SK-N-SH (cell line): ENCODE measurements at regions not wholly inside any gene's neighbourhood (a gene's known extent, or its start where the extent isn't known, plus 50 kb on each side); places are given as distances from the start of the nearest gene placed in this dataset.

Source experiments
- CTCF ChIA-PET: fragments of 300-600, 350-600 bp; formaldehyde crosslinking; extraction: SDS; loops from one replicate; lab custom pipeline; 2021; lab: Yijun Ruan, JAX
- POLR2A ChIA-PET: fragments of 350-600 bp; sonication (Branson Sonifier 250); formaldehyde crosslinking; extraction: SDS; loops from one replicate; lab custom pipeline; 2020; ENCODE audit warnings: antibody characterized with exemption, inconsistent platforms; lab: Yijun Ruan, JAX
- DNase-seq: peaks from one replicate; pipeline ENCODE4 v3.0.0; 2012
- H2AFZ ChIP-seq: fragments of 200-600 bp; sonication (generic); 2 replicates; pipeline ENCODE4 v1.8.1; 2016; ENCODE audit warnings: antibody characterized with exemption, mild to moderate bottlenecking, low read depth
- H3F3A ChIP-seq: fragments of 200-600 bp; sonication (generic); replicated peaks from 2 replicates; pipeline ENCODE3; 2016; ENCODE audit warnings: antibody characterized with exemption, mild to moderate bottlenecking; ENCODE audit not compliant: insufficient read depth
- H3K27ac ChIP-seq, 2 experiments: fragments of 200-500 bp in 1 of 2; fragments of 200-600 bp in 1 of 2; sonication (Bioruptor generic) in 1 of 2; sonication (generic), shearing (Covaris generic) in 1 of 2; 2 replicates each; pipeline versions ENCODE4 v1.5.1 to v1.6.1; 2014 to 2016; ENCODE audit warnings: low read depth in 2 of 2, inconsistent platforms in 1 of 2, low read length in 1 of 2, mild to moderate bottlenecking in 1 of 2, mixed read lengths in 1 of 2
- H3K27me3 ChIP-seq: fragments of 200-600 bp; sonication (generic), shearing (Covaris generic); 2 replicates; pipeline ENCODE4 v1.6.1; 2016; ENCODE audit warnings: mixed run types; ENCODE audit not compliant: insufficient read depth
- H3K36me3 ChIP-seq, 2 experiments: fragments of 200-500 bp in 1 of 2; fragments of 200-600 bp in 1 of 2; sonication (Bioruptor generic) in 1 of 2; sonication (generic) in 1 of 2; replicated peaks in 1 of 2; 2 replicates each; pipeline versions ENCODE3 to v1.5.1; 2014 to 2016; ENCODE audit warnings: low read length in 1 of 2, mild to moderate bottlenecking in 1 of 2; ENCODE audit not compliant: insufficient read depth in 2 of 2, control insufficient read depth in 1 of 2
- H3K4me1 ChIP-seq, 2 experiments: fragments of 200-500 bp in 1 of 2; fragments of 200-600 bp in 1 of 2; sonication (Bioruptor generic) in 1 of 2; sonication (generic), shearing (Covaris generic) in 1 of 2; 2 replicates each; pipeline versions ENCODE4 v1.5.1 to v1.6.1; 2014 to 2016; ENCODE audit warnings: low read depth in 1 of 2, low read length in 1 of 2, mixed run types in 1 of 2; ENCODE audit not compliant: insufficient read depth in 2 of 2, control insufficient read depth in 1 of 2
- H3K4me2 ChIP-seq: fragments of 200-600 bp; sonication (generic), shearing (Covaris generic); 2 replicates; pipeline ENCODE4 v1.6.1; 2017; ENCODE audit warnings: mixed run types
- H3K4me3 ChIP-seq, 2 experiments: fragments of 200-500 bp in 1 of 2; fragments of 200-600 bp in 1 of 2; sonication (Bioruptor generic) in 1 of 2; sonication (generic), shearing (Covaris generic) in 1 of 2; 2 replicates each; pipeline versions ENCODE4 v1.5.1 to v1.8.1; 2014 to 2016; ENCODE audit warnings: low read depth in 2 of 2, inconsistent platforms in 1 of 2, low read length in 1 of 2, mild to moderate bottlenecking in 1 of 2, mixed read lengths in 1 of 2, moderate library complexity in 1 of 2
- H3K79me2 ChIP-seq: fragments of 200-600 bp; sonication (generic); 2 replicates; pipeline ENCODE4 v1.8.1; 2017; ENCODE audit warnings: mild to moderate bottlenecking; ENCODE audit not compliant: insufficient read depth
- H3K9ac ChIP-seq: fragments of 200-600 bp; sonication (generic); 2 replicates; pipeline ENCODE4 v1.6.1; 2017; ENCODE audit warnings: mixed run types
- H3K9me2 ChIP-seq: fragments of 200-600 bp; sonication (generic); 2 replicates; pipeline ENCODE4 v1.6.1; 2017; ENCODE audit warnings: mixed run types
- H3K9me3 ChIP-seq: fragments of 200-600 bp; sonication (generic); 2 replicates; pipeline ENCODE4 v1.6.1; 2017; ENCODE audit warnings: mixed run types, mild to moderate bottlenecking, moderate library complexity
- H4K20me1 ChIP-seq: fragments of 200-600 bp; sonication (generic); 2 replicates; pipeline ENCODE4 v1.6.1; 2017; ENCODE audit warnings: mild to moderate bottlenecking, mixed run types; ENCODE audit not compliant: insufficient read depth
- CHD2 ChIP-seq: fragments of 150-350 bp; IDR thresholded peaks from 2 replicates; pipeline ENCODE4 v1.6.1; 2018; ENCODE audit warnings: low read length; ENCODE audit not compliant: partially characterized antibody
- ELF1 ChIP-seq: IDR thresholded peaks from 2 replicates; pipeline ENCODE4 v1.4.0; 2012
- EP300 ChIP-seq, 2 experiments: IDR thresholded peaks; 2 replicates each; pipeline versions ENCODE4 v1.4.0 to v1.6.1; 2012; ENCODE audit warnings: borderline replicate concordance in 1 of 2, low read depth in 1 of 2, low read length in 1 of 2
- EZH2phosphoT487 ChIP-seq: fragments of 200-600 bp; sonication (generic); IDR thresholded peaks from 2 replicates; pipeline ENCODE4 v1.6.1; 2017; ENCODE audit warnings: low read depth, mixed run types, mild to moderate bottlenecking, antibody characterized with exemption, moderate library complexity, borderline replicate concordance
- FOSL2 ChIP-seq: IDR thresholded peaks from 2 replicates; pipeline ENCODE4 v1.4.0; 2012; ENCODE audit warnings: low read depth, mild to moderate bottlenecking, moderate library complexity, borderline replicate concordance
- FOXJ3 ChIP-seq: sonication (generic); formaldehyde crosslinking; IDR thresholded peaks from 2 replicates; pipeline ENCODE4 v1.5.1; 2020; ENCODE audit warnings: mild to moderate bottlenecking, missing genetic modification reagents
- FOXM1 ChIP-seq: IDR thresholded peaks from 2 replicates; pipeline ENCODE4 v1.4.0; 2012; ENCODE audit warnings: low read depth, mild to moderate bottlenecking
- GATA2 ChIP-seq: sonication (generic); formaldehyde crosslinking; IDR thresholded peaks from 2 replicates; pipeline ENCODE4 v1.5.0; 2020; ENCODE audit warnings: mild to moderate bottlenecking, missing genetic modification reagents
- MXI1 ChIP-seq: IDR thresholded peaks from 2 replicates; pipeline ENCODE4 v1.6.1; 2012; ENCODE audit warnings: mild to moderate bottlenecking, low read depth, low read length, improper control_type of control experiment
- RAD21 ChIP-seq: IDR thresholded peaks from 2 replicates; pipeline ENCODE4 v1.6.1; 2012; ENCODE audit warnings: mild to moderate bottlenecking, low read length
- RCOR1 ChIP-seq: fragments of 150-350 bp; IDR thresholded peaks from 2 replicates; pipeline ENCODE4 v1.6.1; 2017; ENCODE audit warnings: antibody characterized with exemption, low read length
- RFX5 ChIP-seq: IDR thresholded peaks from 2 replicates; pipeline ENCODE4 v1.6.1; 2012; ENCODE audit warnings: mild to moderate bottlenecking, improper control_type of control experiment, low read length
- TCF12 ChIP-seq: IDR thresholded peaks from 2 replicates; pipeline ENCODE4 v1.4.0; 2012
- TEAD4 ChIP-seq: IDR thresholded peaks from 2 replicates; pipeline ENCODE4 v1.4.0; 2012; ENCODE audit warnings: mild to moderate bottlenecking, borderline replicate concordance; ENCODE audit not compliant: insufficient read depth
- YY1 ChIP-seq: IDR thresholded peaks from 2 replicates; pipeline ENCODE4 v1.4.0; 2012; ENCODE audit warnings: low read depth, mild to moderate bottlenecking
- WGBS: methylation state at CpG from one replicate; pipeline ENCODE4 v1.1.6; 2017; ENCODE audit warnings: low lambda C conversion rate; 5-methylcytosine and 5-hydroxymethylcytosine counted together
- TF ChIP-seq, protein P1 (sequence below): IDR thresholded peaks from 2 replicates; pipeline ENCODE4; 2012

DNA sequence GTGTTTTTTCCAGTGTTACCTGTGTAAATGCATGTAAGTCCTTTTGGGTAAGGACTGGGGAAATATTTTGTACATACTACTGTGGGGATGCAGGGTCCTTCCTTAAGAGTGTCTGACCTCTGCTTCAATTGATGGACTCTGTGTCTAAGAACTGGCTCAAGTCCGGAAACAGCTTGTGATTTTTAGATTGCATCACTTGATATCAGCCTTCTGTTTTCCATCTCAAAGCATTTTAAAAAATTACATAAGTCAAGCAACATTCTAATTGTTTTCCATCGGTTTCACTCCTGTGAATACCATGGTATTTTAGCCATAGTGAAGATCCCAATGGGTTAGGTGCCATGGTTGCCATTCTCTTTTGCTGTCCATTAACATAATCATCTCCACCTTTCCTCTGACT, 597.6 kb downstream of the SQOR start:
- TF ChIP-seq EP300 (IDR thresholded peaks at IDR 0.05; ENCODE audit: borderline replicate concordance in 1 of 2, low read depth in 1 of 2, low read length in 1 of 2) (peak in 1 of 2 experiments; percentile 66; a peak in 1 of 4 replicates), ELF1 (no peak), EZH2phosphoT487 (no peak), GATA2 (CRISPR knock-in tag) (peak; percentile 56; the same call in 1 of the 2 replicates)
- TF ChIP-seq, all 33 proteins: peak for 2
- H3K27ac ChIP-seq: no peak overlapping the region
- H3K36me3 ChIP-seq: no peaks in the 10 kb centered on the region
- H3K79me2 ChIP-seq: no peaks in the 10 kb centered on the region
- no peaks in the 10 kb centered on the region for H4K20me1 ChIP-seq
- H3K9me3 ChIP-seq: no peaks in the 10 kb centered on the region
- no peak overlapping the region for H3K4me2 ChIP-seq
- CTCF ChIA-PET: interaction anchor here (0.7 to 1.2 kb wide), 2 partner anchors 9 to 10 kb away, joined by 3 to 4 read pairs; no protein-coding TSS in a partner anchor
- H3K4me3 ChIP-seq: no peak overlapping the region
- 5% methylated on average over 2 of the region's 2 CpGs for WGBS
- H3K4me1 ChIP-seq: no peaks in the 10 kb centered on the region; a peak in 2 of 4 replicates
- H3K27me3 ChIP-seq: no peaks in the 10 kb centered on the region
- no peak overlapping the region for H2AFZ ChIP-seq
- no peak for DNase-seq
- H3K9ac ChIP-seq: no peak overlapping the region
- POLR2A ChIA-PET: no interaction called here
- no peaks in the 10 kb centered on the region for H3F3A ChIP-seq
- no peaks in the 10 kb centered on the region for H3K9me2 ChIP-seq

DNA sequence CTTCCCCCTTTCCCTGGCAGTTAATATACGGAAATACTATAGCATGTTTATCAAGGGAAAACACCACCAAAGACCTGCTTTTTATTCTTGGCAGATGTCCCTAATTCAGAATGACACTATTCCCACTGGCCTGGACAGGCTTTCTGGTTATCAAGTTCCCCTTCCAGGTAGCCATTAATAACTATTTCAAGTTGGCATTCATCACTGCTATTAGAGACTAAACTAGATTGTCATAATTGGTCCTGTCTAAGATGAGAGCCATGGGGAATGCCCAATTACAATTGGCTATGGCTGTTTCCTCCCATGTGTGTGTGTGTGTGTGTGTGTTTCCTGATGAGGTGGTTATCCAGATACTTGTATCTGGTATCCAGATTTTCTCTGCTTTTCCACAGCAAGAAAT, 608.1 kb downstream of the SQOR start:
- Histone ChIP-seq H4K20me1 (no peaks in the 10 kb centered on the region), H3K4me3 (no peak overlapping the region), H3K79me2 (no peaks in the 10 kb centered on the region), H3K27ac (peak overlapping the region in 1 of 2 experiments; percentile 89; a peak in 2 of 4 replicates), H3K9me2 (no peaks in the 10 kb centered on the region; the same call in 1 of the 2 replicates), H2AFZ (no peak overlapping the region), H3K36me3 (no peaks in the 10 kb centered on the region), H3K9ac (no peak overlapping the region), H3F3A (no peaks in the 10 kb centered on the region), H3K4me2 (no peak overlapping the region), H3K9me3 (no peaks in the 10 kb centered on the region), H3K27me3 (no peaks in the 10 kb centered on the region), H3K4me1 (peaks cover 0 to 8% of the 10 kb centered on the region in 2 experiments; a peak in 2 of 4 replicates)
- peak; percentile 55 for DNase-seq
- CTCF ChIA-PET: interaction anchor here (0.7 to 1.7 kb wide), 4 partner anchors 11 to 448 kb away, joined by 3 to 4 read pairs (median 3); no protein-coding TSS in a partner anchor
- TF ChIP-seq EP300 (IDR thresholded peaks at IDR 0.05; ENCODE audit: borderline replicate concordance in 1 of 2, low read depth in 1 of 2, low read length in 1 of 2): peak in 1 of 2 experiments; percentile 99; a peak in 2 of 4 replicates
- no peak for TF ChIP-seq EZH2phosphoT487
- peak; percentile 45; the same call in 1 of the 2 replicates for TF ChIP-seq MXI1
- TF ChIP-seq FOSL2: no peak
- TF ChIP-seq FOXM1: no peak
- TF ChIP-seq RAD21: peak; percentile 40
- TF ChIP-seq RCOR1: peak; percentile 97
- TF ChIP-seq CHD2: peak; percentile 75
- no peak for TF ChIP-seq YY1
- TF ChIP-seq GATA2 (CRISPR knock-in tag): peak; percentile 86
- peak; percentile 49; the same call in 1 of the 2 replicates for TF ChIP-seq TEAD4
- TF ChIP-seq TCF12: peak; percentile 62
- peak; percentile 93 for TF ChIP-seq FOXJ3 (CRISPR knock-in tag)
- TF ChIP-seq, protein P1, sequence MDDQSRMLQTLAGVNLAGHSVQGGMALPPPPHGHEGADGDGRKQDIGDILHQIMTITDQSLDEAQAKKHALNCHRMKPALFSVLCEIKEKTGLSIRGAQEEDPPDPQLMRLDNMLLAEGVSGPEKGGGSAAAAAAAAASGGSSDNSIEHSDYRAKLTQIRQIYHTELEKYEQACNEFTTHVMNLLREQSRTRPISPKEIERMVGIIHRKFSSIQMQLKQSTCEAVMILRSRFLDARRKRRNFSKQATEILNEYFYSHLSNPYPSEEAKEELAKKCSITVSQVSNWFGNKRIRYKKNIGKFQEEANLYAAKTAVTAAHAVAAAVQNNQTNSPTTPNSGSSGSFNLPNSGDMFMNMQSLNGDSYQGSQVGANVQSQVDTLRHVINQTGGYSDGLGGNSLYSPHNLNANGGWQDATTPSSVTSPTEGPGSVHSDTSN: no peak
- 0 out of 2 replicates have a peak, but pooled peaks have one; percentile 27 for TF ChIP-seq RFX5
- POLR2A ChIA-PET: no interaction called here
- 0% methylated on average over 1 of the region's 1 CpG for WGBS
